Stimulated activated naive B cell treated with anti-CD40 and anti-IgM and Interleukin-4, amounts not matched to agents 10 μg/mL and 1 μg/mL and 100 μg/mL, for 72 hours (primary cell): ENCODE measurements at regions not wholly inside any gene's neighbourhood (a gene's known extent, or its start where the extent isn't known, plus 50 kb on each side); places are given as distances from the start of the nearest gene placed in this dataset.
"Not testable (repeated sequence)": the region's sequence is repeated elsewhere in the genome, so short reads cannot be mapped to it uniquely, and the experiment has no call there.

Experiments used
- ATAC-seq, 2 donors: fragments of 150-1000 bp; cut with Tn5 transposase; replicated peaks; 2 replicates each; pipeline ENCODE4 v1.10.0; 2021; ENCODE audit warnings: moderate library complexity in 1 of 2
- DNase-seq: peaks from one replicate; pipeline ENCODE4 v3.0.0; 2021
- H3K27ac Mint-ChIP-seq: one replicate; pipeline ENCODE4 v1.8.0; 2022; ENCODE audit warnings: mild to moderate bottlenecking, mixed read lengths
- H3K27me3 Mint-ChIP-seq, 2 donors: one replicate each; pipeline ENCODE4 v1.8.0; 2022; ENCODE audit warnings: mixed read lengths in 2 of 2
- H3K36me3 Mint-ChIP-seq, 2 donors: one replicate each; pipeline ENCODE4 v1.8.0; 2022; ENCODE audit warnings: mixed read lengths in 2 of 2, mild to moderate bottlenecking in 1 of 2
- H3K4me1 Mint-ChIP-seq, 2 donors: one replicate each; pipeline ENCODE4 v1.8.0; 2022; ENCODE audit warnings: mixed read lengths in 2 of 2, mild to moderate bottlenecking in 1 of 2
- H3K4me3 Mint-ChIP-seq, 2 donors: one replicate each; pipeline ENCODE4 v1.8.0; 2022; ENCODE audit warnings: mild to moderate bottlenecking in 2 of 2, mixed read lengths in 2 of 2, moderate library complexity in 1 of 2
- H3K9me3 Mint-ChIP-seq, 2 donors: one replicate each; pipeline ENCODE4 v1.8.0; 2022; ENCODE audit warnings: mixed read lengths in 2 of 2, mild to moderate bottlenecking in 1 of 2

- no peak for DNase-seq
- Mint-ChIP-seq H3K9me3 (no peaks in the 10 kb centered on the region), H3K36me3 (no peaks in the 10 kb centered on the region), H3K4me3 (no peak overlapping the region), H3K4me1 (no peaks in the 10 kb centered on the region), H3K27ac (no peak overlapping the region), H3K27me3 (no peaks in the 10 kb centered on the region)
- no peak for ATAC-seq
Observed at GRCh38 chr12:60535363-60535762, 939.5 kb downstream of the SLC16A7 start.

GRCh38 chr12:60539592-60539991, 943.8 kb downstream of the SLC16A7 start:
- DNase-seq (no peak), ATAC-seq (no peak)
- no peaks in the 10 kb centered on the region for H3K27me3 Mint-ChIP-seq
- H3K4me3 Mint-ChIP-seq: no peak overlapping the region
- no peaks in the 10 kb centered on the region for H3K4me1 Mint-ChIP-seq
- H3K9me3 Mint-ChIP-seq: no peaks in the 10 kb centered on the region
- H3K36me3 Mint-ChIP-seq: no peaks in the 10 kb centered on the region
- no peak overlapping the region for H3K27ac Mint-ChIP-seq

GRCh38 chr12:60568914-60569313, 973.1 kb downstream of the SLC16A7 start:
- H3K27me3 Mint-ChIP-seq: no peaks in the 10 kb centered on the region
- no peak for DNase-seq
- ATAC-seq: no peak
- H3K4me3 Mint-ChIP-seq: no peak overlapping the region
- no peaks in the 10 kb centered on the region for H3K36me3 Mint-ChIP-seq
- no peaks in the 10 kb centered on the region for H3K4me1 Mint-ChIP-seq
- peaks cover 5 to 7% of the 10 kb centered on the region in 2 donors for H3K9me3 Mint-ChIP-seq
- H3K27ac Mint-ChIP-seq: no peak overlapping the region

- ATAC-seq (no peak), DNase-seq (no peak)
- Mint-ChIP-seq H3K4me1 (no peaks in the 10 kb centered on the region), H3K27ac (no peak overlapping the region), H3K27me3 (no peaks in the 10 kb centered on the region), H3K9me3 (peaks cover 0 to 6% of the 10 kb centered on the region in 2 donors), H3K36me3 (no peaks in the 10 kb centered on the region), H3K4me3 (no peak overlapping the region)
Observed at GRCh38 chr12:60577607-60578006, 981.8 kb downstream of the SLC16A7 start.

GRCh38 chr12:60587664-60588063, 991.8 kb downstream of the SLC16A7 start:
- H3K27ac Mint-ChIP-seq, H3K27me3 Mint-ChIP-seq: not testable (repeated sequence)
- peaks cover 2 to 11% of the 10 kb centered on the region in 2 donors for H3K9me3 Mint-ChIP-seq

GRCh38 chr12:60594035-60594711, 998.3 kb downstream of the SLC16A7 start:
- H3K27me3 Mint-ChIP-seq: no peaks in the 10 kb centered on the region
- DNase-seq: no peak
- no peaks in the 10 kb centered on the region for H3K4me1 Mint-ChIP-seq
- ATAC-seq: no peak
- no peaks in the 10 kb centered on the region for H3K36me3 Mint-ChIP-seq
- H3K27ac Mint-ChIP-seq: no peak overlapping the region
- peaks cover 7 to 8% of the 10 kb centered on the region in 2 donors for H3K9me3 Mint-ChIP-seq
- H3K4me3 Mint-ChIP-seq: no peak overlapping the region

More at GRCh38 chr12:60587664-60588063, 991.8 kb downstream of the SLC16A7 start:
- not testable (repeated sequence) for H3K4me3 Mint-ChIP-seq, ATAC-seq, DNase-seq, H3K4me1 Mint-ChIP-seq, H3K36me3 Mint-ChIP-seq

GRCh38 chr12:60602601-60603000, 1006.8 kb downstream of the SLC16A7 start:
- no peaks in the 10 kb centered on the region for H3K4me1 Mint-ChIP-seq
- H3K27ac Mint-ChIP-seq: no peak overlapping the region
- H3K27me3 Mint-ChIP-seq: no peaks in the 10 kb centered on the region

GRCh38 chr12:60603475-60603874, 1007.6 kb downstream of the SLC16A7 start:
- H3K4me1 Mint-ChIP-seq, H3K36me3 Mint-ChIP-seq, DNase-seq, H3K27ac Mint-ChIP-seq, H3K4me3 Mint-ChIP-seq, H3K27me3 Mint-ChIP-seq, ATAC-seq: not testable (repeated sequence)
- H3K9me3 Mint-ChIP-seq: peaks cover 12 to 13% of the 10 kb centered on the region in 2 donors

More at GRCh38 chr12:60602601-60603000, 1006.8 kb downstream of the SLC16A7 start:
- ATAC-seq (no peak), DNase-seq (no peak)
- no peak overlapping the region for H3K4me3 Mint-ChIP-seq
- no peaks in the 10 kb centered on the region for H3K36me3 Mint-ChIP-seq
- H3K9me3 Mint-ChIP-seq: peaks cover 13 to 15% of the 10 kb centered on the region in 2 donors

- H3K36me3 Mint-ChIP-seq: no peaks in the 10 kb centered on the region
- no peak overlapping the region for H3K4me3 Mint-ChIP-seq
- DNase-seq (no peak), ATAC-seq (no peak)
- H3K9me3 Mint-ChIP-seq: peaks cover 5% of the 10 kb centered on the region in 2 donors
- no peaks in the 10 kb centered on the region for H3K27me3 Mint-ChIP-seq
- H3K4me1 Mint-ChIP-seq: no peaks in the 10 kb centered on the region
- H3K27ac Mint-ChIP-seq: no peak overlapping the region
Observed at GRCh38 chr12:60616400-60616799, 1020.6 kb downstream of the SLC16A7 start.

- Mint-ChIP-seq H3K4me1 (no peaks in the 10 kb centered on the region), H3K27me3 (no peaks in the 10 kb centered on the region), H3K4me3 (no peak overlapping the region), H3K36me3 (no peaks in the 10 kb centered on the region), H3K27ac (no peak overlapping the region), H3K9me3 (peaks cover 2% of the 10 kb centered on the region in 2 donors)
- no peak for DNase-seq
- ATAC-seq: no peak
Observed at GRCh38 chr12:60630796-60631195, 1035.0 kb downstream of the SLC16A7 start.

GRCh38 chr12:60644076-60644475, 1048.2 kb downstream of the SLC16A7 start:
- H3K9me3 Mint-ChIP-seq: peaks cover 8% of the 10 kb centered on the region in 2 donors
- H3K4me1 Mint-ChIP-seq: no peaks in the 10 kb centered on the region
- no peaks in the 10 kb centered on the region for H3K27me3 Mint-ChIP-seq
- H3K27ac Mint-ChIP-seq: no peak overlapping the region
- H3K36me3 Mint-ChIP-seq: no peaks in the 10 kb centered on the region
- H3K4me3 Mint-ChIP-seq: no peak overlapping the region
- no peak for DNase-seq
- no peak for ATAC-seq

- Mint-ChIP-seq H3K36me3 (no peaks in the 10 kb centered on the region), H3K9me3 (peaks cover 9 to 16% of the 10 kb centered on the region in 2 donors), H3K4me3 (no peak overlapping the region), H3K4me1 (no peaks in the 10 kb centered on the region), H3K27ac (no peak overlapping the region), H3K27me3 (no peaks in the 10 kb centered on the region)
- ATAC-seq (no peak), DNase-seq (no peak)
Observed at GRCh38 chr12:60666895-60667294, 1071.1 kb downstream of the SLC16A7 start.

- Mint-ChIP-seq H3K27ac (no peak overlapping the region), H3K36me3 (no peaks in the 10 kb centered on the region), H3K9me3 (peaks cover 10 to 12% of the 10 kb centered on the region in 2 donors), H3K27me3 (no peaks in the 10 kb centered on the region), H3K4me1 (no peaks in the 10 kb centered on the region), H3K4me3 (no peak overlapping the region)
- ATAC-seq (no peak), DNase-seq (no peak)
Observed at GRCh38 chr12:60672949-60673348, 1077.1 kb downstream of the SLC16A7 start.

GRCh38 chr12:60684988-60685655, 1089.3 kb downstream of the SLC16A7 start:
- no peak for DNase-seq
- no peak overlapping the region for H3K4me3 Mint-ChIP-seq
- peaks cover 0 to 4% of the 10 kb centered on the region in 2 donors for H3K9me3 Mint-ChIP-seq
- no peaks in the 10 kb centered on the region for H3K27me3 Mint-ChIP-seq
- no peak overlapping the region for H3K27ac Mint-ChIP-seq
- no peak for ATAC-seq
- no peaks in the 10 kb centered on the region for H3K36me3 Mint-ChIP-seq
- no peaks in the 10 kb centered on the region for H3K4me1 Mint-ChIP-seq

- no peak for DNase-seq
- no peak overlapping the region for H3K27ac Mint-ChIP-seq
- H3K36me3 Mint-ChIP-seq: no peaks in the 10 kb centered on the region
- ATAC-seq: no peak
- peaks cover 0 to 3% of the 10 kb centered on the region in 2 donors for H3K9me3 Mint-ChIP-seq
- H3K4me1 Mint-ChIP-seq: no peaks in the 10 kb centered on the region
- H3K4me3 Mint-ChIP-seq: no peak overlapping the region
- no peaks in the 10 kb centered on the region for H3K27me3 Mint-ChIP-seq
Observed at GRCh38 chr12:60689137-60689536, 1093.3 kb downstream of the SLC16A7 start.
